IMR-90 (cell line): ENCODE measurements at regions not wholly inside any gene's neighbourhood (a gene's known extent, or its start where the extent isn't known, plus 50 kb on each side); places are given as distances from the start of the nearest gene placed in this dataset.

Source experiments
- ATAC-seq: fragments of 200-7000 bp; cut with Tn5 transposase; 2 replicates; pipeline ENCODE4 v1.9.1; 2020; ENCODE audit warnings: low read depth, mild to moderate bottlenecking, moderate library complexity
- BruUV-seq: library from RNA; stranded (reverse); fragments of 400-500 nt; replicated peaks from 2 replicates; lab custom pipeline; 2021; lab: Mats Ljungman, UMichigan
- CTCF ChIA-PET: fragments of 300-600 bp; formaldehyde crosslinking; extraction: SDS; loops from one replicate; lab custom pipeline; 2021; ENCODE audit warnings: antibody characterized with exemption; lab: Yijun Ruan, JAX
- POLR2A ChIA-PET: fragments of 300-600 bp; sonication (Branson Sonifier 250); formaldehyde crosslinking; loops from one replicate; lab custom pipeline; 2022; ENCODE audit warnings: antibody characterized with exemption; ENCODE audit not compliant: unreplicated experiment; lab: Charles Lee
- DNase-seq: peaks from one replicate; pipeline ENCODE4 v3.0.0; 2013
- H2AFZ ChIP-seq: replicated peaks from 2 replicates; pipeline ENCODE3; 2013; ENCODE audit warnings: low read length, mild to moderate bottlenecking; ENCODE audit not compliant: poor library complexity
- H2AK5ac ChIP-seq: 2 replicates; pipeline ENCODE4 v1.6.1; 2013; ENCODE audit warnings: low read depth, low read length, inconsistent platforms
- H2AK9ac ChIP-seq: replicated peaks from 2 replicates; pipeline ENCODE3; 2013; ENCODE audit warnings: mild to moderate bottlenecking, low read depth, low read length, moderate library complexity; ENCODE audit not compliant: poor library complexity
- H2BK120ac ChIP-seq: 2 replicates; pipeline ENCODE4 v1.6.1; 2013; ENCODE audit warnings: low read depth, low read length, inconsistent platforms
- H2BK15ac ChIP-seq: 3 replicates; pipeline ENCODE4 v1.6.1; 2013; ENCODE audit warnings: low read depth, low read length, inconsistent platforms
- H2BK20ac ChIP-seq: 2 replicates; pipeline ENCODE4 v1.6.1; 2013; ENCODE audit warnings: low read depth, mild to moderate bottlenecking, inconsistent platforms, low read length, moderate library complexity
- H2BK5ac ChIP-seq: 2 replicates; pipeline ENCODE4 v1.6.1; 2013; ENCODE audit warnings: mild to moderate bottlenecking, low read depth, low read length, inconsistent platforms; ENCODE audit not compliant: poor library complexity, severe bottlenecking
- H3K14ac ChIP-seq: replicated peaks from 2 replicates; pipeline ENCODE4 v1.6.1; 2013; ENCODE audit warnings: low read depth, low read length, inconsistent platforms
- H3K18ac ChIP-seq: 2 replicates; pipeline ENCODE4 v1.6.1; 2013; ENCODE audit warnings: low read depth, low read length, control low read depth
- H3K23ac ChIP-seq: 2 replicates; pipeline ENCODE4 v1.6.1; 2013; ENCODE audit warnings: low read depth, low read length, inconsistent platforms
- H3K27ac ChIP-seq: 2 replicates; pipeline ENCODE4 v1.5.1; 2013; ENCODE audit warnings: mild to moderate bottlenecking, control low read depth, low read length; ENCODE audit not compliant: insufficient read depth
- H3K27me3 ChIP-seq: 2 replicates; pipeline ENCODE4 v1.6.1; 2013; ENCODE audit warnings: low read length; ENCODE audit not compliant: control insufficient read depth, insufficient read depth
- H3K36me3 ChIP-seq: 2 replicates; pipeline ENCODE4 v1.6.1; 2013; ENCODE audit warnings: low read length, mixed read lengths; ENCODE audit not compliant: control insufficient read depth, insufficient read depth
- H3K4ac ChIP-seq: 2 replicates; pipeline ENCODE4 v1.6.1; 2013; ENCODE audit warnings: low read depth, low read length, inconsistent platforms
- H3K4me1 ChIP-seq: 2 replicates; pipeline ENCODE4 v1.6.1; 2013; ENCODE audit warnings: low read length, mixed read lengths; ENCODE audit not compliant: control insufficient read depth, insufficient read depth
- H3K4me2 ChIP-seq: 2 replicates; pipeline ENCODE4 v1.6.1; 2013; ENCODE audit warnings: low read depth, mild to moderate bottlenecking, control low read depth, low read length, moderate library complexity
- H3K4me3 ChIP-seq: 2 replicates; pipeline ENCODE4 v1.5.1; 2013; ENCODE audit warnings: low read depth, mild to moderate bottlenecking, control low read depth, low read length, moderate library complexity; ENCODE audit not compliant: insufficient read depth
- H3K56ac ChIP-seq: 2 replicates; pipeline ENCODE4 v1.6.1; 2013; ENCODE audit warnings: low read length, inconsistent platforms; ENCODE audit not compliant: insufficient read depth; ENCODE audit errors: extremely low read depth
- H3K79me1 ChIP-seq, 2 experiments: 2 replicates each; pipeline ENCODE4 v1.6.1; 2013; ENCODE audit warnings: low read length in 2 of 2, inconsistent platforms in 1 of 2, low read depth in 1 of 2
- H3K9ac ChIP-seq: 2 replicates; pipeline ENCODE4 v1.6.1; 2013; ENCODE audit warnings: low read depth, low read length, control low read depth
- H3K9me1 ChIP-seq: 2 replicates; pipeline ENCODE4 v1.6.1; 2013; ENCODE audit warnings: low read length, inconsistent platforms; ENCODE audit not compliant: insufficient read depth
- H3K9me3 ChIP-seq: 2 replicates; pipeline ENCODE4 v1.6.1; 2013; ENCODE audit warnings: low read length; ENCODE audit not compliant: control insufficient read depth, insufficient read depth
- H4K20me1 ChIP-seq: 2 replicates; pipeline ENCODE4 v1.6.1; 2013; ENCODE audit warnings: low read length, inconsistent platforms; ENCODE audit not compliant: insufficient read depth
- H4K5ac ChIP-seq: 2 replicates; pipeline ENCODE4 v1.6.1; 2013; ENCODE audit warnings: mild to moderate bottlenecking, low read depth, low read length, control low read depth
- H4K8ac ChIP-seq, 2 experiments: 2 replicates each; pipeline ENCODE4 v1.6.1; 2013; ENCODE audit warnings: low read depth in 2 of 2, low read length in 2 of 2, control low read depth in 1 of 2, inconsistent platforms in 1 of 2
- H4K91ac ChIP-seq: 2 replicates; pipeline ENCODE4 v1.6.1; 2013; ENCODE audit warnings: low read depth, low read length, inconsistent platforms; ENCODE audit not compliant: insufficient read depth
- CTCF ChIP-seq: conservative IDR thresholded peaks from 2 replicates; pipeline ENCODE4 v1.5.1; 2012; ENCODE audit warnings: mild to moderate bottlenecking, low read depth, low read length, improper control_type of control experiment
- SMC3 ChIP-seq: fragments of 150-350 bp; IDR thresholded peaks from 2 replicates; pipeline ENCODE4 v1.6.1; 2016; ENCODE audit warnings: low read depth, mild to moderate bottlenecking, antibody characterized with exemption, low read length, moderate library complexity
- USF2 ChIP-seq: fragments of 150-350 bp; IDR thresholded peaks from 2 replicates; pipeline ENCODE4 v1.6.1; 2017; ENCODE audit warnings: mild to moderate bottlenecking, antibody characterized with exemption, low read length, low read depth
- WGBS, 2 experiments: methylation state at CpG; one replicate each; pipeline versions ENCODE4 v1.1.5 to v1.1.7; 2013; ENCODE audit warnings: missing lambda C conversion rate in 2 of 2; ENCODE audit not compliant: insufficient read length in 1 of 2; ENCODE audit errors: extremely low coverage in 2 of 2; 5-methylcytosine and 5-hydroxymethylcytosine counted together
- dilution Hi-C: fragments of 300-500 bp; cut with HindIII; formaldehyde crosslinking; loops from one replicate; pipeline ENCODE4 v1.14.3; 2018; ENCODE audit warnings: low sequenced_read_pairs; ENCODE audit not compliant: unreplicated experiment
- in situ Hi-C: fragments of 300-500 bp; cut with MboI; formaldehyde crosslinking; loops from 3 replicates; pipeline ENCODE4 v1.14.3; 2019; ENCODE audit warnings: low sequenced_read_pairs, inconsistent platforms, mixed read lengths
- intact Hi-C: fragments of 100-400 bp; cut with micrococcal nuclease; formaldehyde crosslinking; loops from 2 replicates; pipeline ENCODE4 v1.10.0; 2022

GRCh38 chr2:136291871-136292270 is 173.9 kb upstream of the CXCR4 start:
- ATAC-seq = no peak
- Histone ChIP-seq H4K91ac (no peak overlapping the region), H3K36me3 (no peaks in the 10 kb centered on the region), H2BK120ac (no peak overlapping the region), H4K5ac (no peak overlapping the region), H3K9ac (no peak overlapping the region), H3K9me3 (no peaks in the 10 kb centered on the region), H2AFZ (no peak overlapping the region), H3K27me3 (no peaks in the 10 kb centered on the region), H2BK5ac (no peak overlapping the region), H3K4me1 (no peaks in the 10 kb centered on the region), H3K23ac (no peak overlapping the region), H2AK5ac (no peak overlapping the region), H2AK9ac (no peak overlapping the region), H4K20me1 (no peaks in the 10 kb centered on the region), H2BK20ac (no peak overlapping the region), H3K27ac (no peak overlapping the region), H3K56ac (no peak overlapping the region), H3K4me3 (no peak overlapping the region), H3K79me1 (no peaks in the 10 kb centered on the region), H3K18ac (no peak overlapping the region), H3K4me2 (no peak overlapping the region), H2BK15ac (no peak overlapping the region), H3K4ac (no peak overlapping the region), H3K14ac (no peak overlapping the region), H3K9me1 (no peaks in the 10 kb centered on the region), H4K8ac (no peak overlapping the region)
- dilution Hi-C loops = no loop called here
- ChIA-PET CTCF (no interaction called here), POLR2A (no interaction called here)
- no peak for TF ChIP-seq SMC3
- no peak for TF ChIP-seq USF2
- no peak for TF ChIP-seq CTCF
- WGBS, 2 experiments = no CpG with 5 or more reads among the region's 4 CpGs
- no peak for DNase-seq
- intact Hi-C loops = no loop called here
- no TSS peak for BruUV-seq
- in situ Hi-C loops = no loop called here
